ENCODE measurements at regions not wholly inside any gene's neighbourhood (a gene's known extent, or its start where the extent isn't known, plus 50 kb on each side); places are given as distances from the start of the nearest gene placed in this dataset.

GRCh38 chr3:494190-494589, 297.6 kb downstream of the CHL1 start:
- TF ChIP-seq CTCF (IDR thresholded peaks at IDR 0.05), result no peak
- no peak for TF ChIP-seq POLR2A (IDR thresholded peaks at IDR 0.05)

Measured in right lobe of liver (tissue), 4 donors.